ENCODE measurements at regions not wholly inside any gene's neighbourhood (a gene's known extent, or its start where the extent isn't known, plus 50 kb on each side); places are given as distances from the start of the nearest gene placed in this dataset.

GRCh38 chr6:140538926-140539325, 1164.5 kb upstream of the CITED2 start:
- DNase-seq = no peak
- no peaks in the 10 kb centered on the region for H3K36me3 ChIP-seq
- peaks cover 25% of the 10 kb centered on the region for H3K9me3 ChIP-seq (replicated peaks)
- peaks cover 20% of the 10 kb centered on the region for H3K4me1 ChIP-seq
- no peak for TF ChIP-seq CTCF (IDR thresholded peaks at IDR 0.05; ENCODE audit: borderline replicate concordance)
- H3K4me3 ChIP-seq = no peak overlapping the region
- H3K27me3 ChIP-seq (ENCODE audit: low read depth) = no peaks in the 10 kb centered on the region
- no peak overlapping the region for H3K27ac ChIP-seq (replicated peaks)
- intact Hi-C loops (cut with micrococcal nuclease) = no loop called here

GRCh38 chr6:140537834-140538705, 1163.6 kb upstream of the CITED2 start:
- Histone ChIP-seq H3K27ac (replicated peaks) (peak overlapping the region; percentile 55), H3K4me3 (peak overlapping the region; percentile 15), H3K4me1 (peaks cover 20% of the 10 kb centered on the region), H3K27me3 (ENCODE audit: low read depth) (no peaks in the 10 kb centered on the region), H3K9me3 (replicated peaks) (peaks cover 32% of the 10 kb centered on the region), H3K36me3 (no peaks in the 10 kb centered on the region)
- intact Hi-C loops (cut with micrococcal nuclease) = no loop called here
- DNase-seq = no peak
- no peak for TF ChIP-seq CTCF (IDR thresholded peaks at IDR 0.05; ENCODE audit: borderline replicate concordance)

GRCh38 chr6:140537211-140537610, 1162.8 kb upstream of the CITED2 start:
- peaks cover 20% of the 10 kb centered on the region for H3K4me1 ChIP-seq
- H3K9me3 ChIP-seq (replicated peaks) = peaks cover 38% of the 10 kb centered on the region
- no peak for DNase-seq
- intact Hi-C loops (cut with micrococcal nuclease) = no loop called here
- H3K36me3 ChIP-seq = no peaks in the 10 kb centered on the region
- H3K27me3 ChIP-seq (ENCODE audit: low read depth) = no peaks in the 10 kb centered on the region
- TF ChIP-seq CTCF (IDR thresholded peaks at IDR 0.05; ENCODE audit: borderline replicate concordance) = no peak
- H3K4me3 ChIP-seq = peak overlapping the region; percentile 15
- peak overlapping the region; percentile 55 for H3K27ac ChIP-seq (replicated peaks)

GRCh38 chr6:140535511-140535910, 1161.1 kb upstream of the CITED2 start:
- DNase-seq = no peak
- no peak overlapping the region for H3K27ac ChIP-seq (replicated peaks)
- no peaks in the 10 kb centered on the region for H3K27me3 ChIP-seq (ENCODE audit: low read depth)
- peaks cover 20% of the 10 kb centered on the region for H3K4me1 ChIP-seq
- peaks cover 38% of the 10 kb centered on the region for H3K9me3 ChIP-seq (replicated peaks)
- no peak overlapping the region for H3K4me3 ChIP-seq
- H3K36me3 ChIP-seq = no peaks in the 10 kb centered on the region
- TF ChIP-seq CTCF (IDR thresholded peaks at IDR 0.05; ENCODE audit: borderline replicate concordance) = no peak
- intact Hi-C loops (cut with micrococcal nuclease) = no loop called here

- no peak overlapping the region for H3K4me3 ChIP-seq
- intact Hi-C loops (cut with micrococcal nuclease) = no loop called here
- peaks cover 17% of the 10 kb centered on the region for H3K4me1 ChIP-seq
- DNase-seq = no peak
- H3K36me3 ChIP-seq = no peaks in the 10 kb centered on the region
- no peaks in the 10 kb centered on the region for H3K27me3 ChIP-seq (ENCODE audit: low read depth)
- H3K27ac ChIP-seq (replicated peaks) = no peak overlapping the region
- H3K9me3 ChIP-seq (replicated peaks) = peaks cover 38% of the 10 kb centered on the region
- TF ChIP-seq CTCF (IDR thresholded peaks at IDR 0.05; ENCODE audit: borderline replicate concordance) = no peak
Observed at GRCh38 chr6:140533526-140533925, 1159.1 kb upstream of the CITED2 start.
